ENCODE measurements at regions not wholly inside any gene's neighbourhood (a gene's known extent, or its start where the extent isn't known, plus 50 kb on each side); places are given as distances from the start of the nearest gene placed in this dataset.

GRCh38 chr15:69857686-69858391, 239.9 kb downstream of the TLE3 start:
- intact Hi-C loops (cut with DNase I): no loop called here
- no peaks in the 10 kb centered on the region for H3K4me1 ChIP-seq

GRCh38 chr15:69858456-69858855, 239.3 kb downstream of the TLE3 start:
- DNase-seq (ENCODE audit: low spot score in 2 of 2): no peak
- no peaks in the 10 kb centered on the region for H3K27me3 ChIP-seq
- TF ChIP-seq, protein P1, sequence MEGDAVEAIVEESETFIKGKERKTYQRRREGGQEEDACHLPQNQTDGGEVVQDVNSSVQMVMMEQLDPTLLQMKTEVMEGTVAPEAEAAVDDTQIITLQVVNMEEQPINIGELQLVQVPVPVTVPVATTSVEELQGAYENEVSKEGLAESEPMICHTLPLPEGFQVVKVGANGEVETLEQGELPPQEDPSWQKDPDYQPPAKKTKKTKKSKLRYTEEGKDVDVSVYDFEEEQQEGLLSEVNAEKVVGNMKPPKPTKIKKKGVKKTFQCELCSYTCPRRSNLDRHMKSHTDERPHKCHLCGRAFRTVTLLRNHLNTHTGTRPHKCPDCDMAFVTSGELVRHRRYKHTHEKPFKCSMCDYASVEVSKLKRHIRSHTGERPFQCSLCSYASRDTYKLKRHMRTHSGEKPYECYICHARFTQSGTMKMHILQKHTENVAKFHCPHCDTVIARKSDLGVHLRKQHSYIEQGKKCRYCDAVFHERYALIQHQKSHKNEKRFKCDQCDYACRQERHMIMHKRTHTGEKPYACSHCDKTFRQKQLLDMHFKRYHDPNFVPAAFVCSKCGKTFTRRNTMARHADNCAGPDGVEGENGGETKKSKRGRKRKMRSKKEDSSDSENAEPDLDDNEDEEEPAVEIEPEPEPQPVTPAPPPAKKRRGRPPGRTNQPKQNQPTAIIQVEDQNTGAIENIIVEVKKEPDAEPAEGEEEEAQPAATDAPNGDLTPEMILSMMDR (IDR thresholded peaks at IDR 0.05): no peak
- no peaks in the 10 kb centered on the region for H3K36me3 ChIP-seq
- no peaks in the 10 kb centered on the region for H3K4me1 ChIP-seq
- no peak overlapping the region for H3K27ac ChIP-seq
- intact Hi-C loops (cut with DNase I): no loop called here
- no peaks in the 10 kb centered on the region for H3K9me3 ChIP-seq
- H3K4me3 ChIP-seq: no peak overlapping the region

More at GRCh38 chr15:69857686-69858391, 239.9 kb downstream of the TLE3 start:
- H3K9me3 ChIP-seq: no peaks in the 10 kb centered on the region
- TF ChIP-seq, protein P1 (IDR thresholded peaks at IDR 0.05): no peak
- H3K27ac ChIP-seq: no peak overlapping the region
- no peak overlapping the region for H3K4me3 ChIP-seq
- H3K36me3 ChIP-seq: no peaks in the 10 kb centered on the region
- DNase-seq (ENCODE audit: low spot score in 2 of 2): no peak
- H3K27me3 ChIP-seq: no peaks in the 10 kb centered on the region

DNA sequence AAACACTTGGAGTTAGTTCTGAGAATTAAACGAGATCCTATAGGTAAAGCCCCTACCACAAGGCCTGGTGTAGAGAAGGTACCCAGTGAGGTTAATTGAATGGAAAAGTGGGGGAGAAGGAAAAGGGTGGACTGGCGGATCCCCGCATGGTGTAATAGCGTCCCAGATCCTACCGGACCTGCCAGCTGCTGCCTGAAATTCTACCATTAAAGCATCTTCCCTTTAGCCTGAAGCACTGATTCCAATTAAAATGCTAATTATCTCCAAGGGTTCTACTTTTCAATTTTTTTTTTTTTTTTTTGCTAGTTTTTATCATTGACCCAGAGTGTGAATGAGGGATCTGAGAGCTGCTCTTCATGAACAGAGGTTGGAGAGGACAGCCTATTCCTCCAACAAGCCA, 237.9 kb downstream of the TLE3 start:
- H3K27me3 ChIP-seq: no peaks in the 10 kb centered on the region
- no peak overlapping the region for H3K4me3 ChIP-seq
- intact Hi-C loops (cut with DNase I): no loop called here
- no peaks in the 10 kb centered on the region for H3K9me3 ChIP-seq
- no peak for DNase-seq (ENCODE audit: low spot score in 2 of 2)
- no peak overlapping the region for H3K27ac ChIP-seq
- H3K36me3 ChIP-seq: no peaks in the 10 kb centered on the region
- TF ChIP-seq, protein P1 (IDR thresholded peaks at IDR 0.05): no peak
- H3K4me1 ChIP-seq: no peaks in the 10 kb centered on the region

DNA sequence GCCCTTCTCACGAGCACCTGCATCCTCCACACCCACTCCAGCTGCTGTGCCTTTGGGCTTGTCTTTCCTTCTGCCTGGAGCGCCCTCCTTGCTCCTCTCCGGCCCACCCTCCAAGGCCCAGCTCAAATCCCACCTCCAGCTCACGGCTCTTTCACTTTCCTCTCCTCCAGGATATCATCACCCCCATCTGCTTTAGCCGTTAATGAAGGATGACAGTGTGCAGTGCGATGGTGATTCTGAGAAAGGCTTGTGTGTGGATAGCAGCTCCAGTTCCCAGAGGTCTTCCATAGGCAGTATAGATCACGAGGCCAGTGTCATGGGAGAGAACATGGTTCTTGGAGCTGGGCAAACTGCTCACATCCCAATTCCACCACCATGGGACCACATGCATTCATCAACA, 237.4 kb downstream of the TLE3 start:
- Histone ChIP-seq H3K4me3 (no peak overlapping the region), H3K4me1 (no peaks in the 10 kb centered on the region), H3K27me3 (no peaks in the 10 kb centered on the region), H3K36me3 (no peaks in the 10 kb centered on the region), H3K27ac (no peak overlapping the region), H3K9me3 (no peaks in the 10 kb centered on the region)
- TF ChIP-seq, protein P1 (IDR thresholded peaks at IDR 0.05): no peak
- no peak for DNase-seq (ENCODE audit: low spot score in 2 of 2)
- intact Hi-C loops (cut with DNase I): no loop called here

GRCh38 chr15:69860921-69861320, 236.8 kb downstream of the TLE3 start:
- no peaks in the 10 kb centered on the region for H3K4me1 ChIP-seq
- no peak overlapping the region for H3K27ac ChIP-seq
- H3K36me3 ChIP-seq: no peaks in the 10 kb centered on the region
- H3K4me3 ChIP-seq: no peak overlapping the region
- H3K27me3 ChIP-seq: no peaks in the 10 kb centered on the region
- no peaks in the 10 kb centered on the region for H3K9me3 ChIP-seq
- TF ChIP-seq, protein P1 (IDR thresholded peaks at IDR 0.05): no peak
- intact Hi-C loops (cut with DNase I): no loop called here
- no peak for DNase-seq (ENCODE audit: low spot score in 2 of 2)
